Prostate gland (tissue), 2 donors: ENCODE measurements at regions not wholly inside any gene's neighbourhood (a gene's known extent, or its start where the extent isn't known, plus 50 kb on each side); places are given as distances from the start of the nearest gene placed in this dataset.

Source experiments
- POLR2A ChIP-seq: fragments of 450-650 bp; IDR thresholded peaks from one replicate; pipeline ENCODE4 v1.6.1; 2016; ENCODE audit warnings: antibody characterized with exemption, mild to moderate bottlenecking
- TF ChIP-seq, protein P1 (sequence below), 4 experiments: fragments of 200-600 bp in 2 of 4; fragments of 450-650 bp in 2 of 4; sonication (generic) in 2 of 4; IDR thresholded peaks; 1 replicate in 3 of 4; 2 replicates in 1 of 4; pipeline ENCODE4 v1.5.1; 2016 to 2019; ENCODE audit warnings: antibody characterized with exemption in 4 of 4, mild to moderate bottlenecking in 2 of 4, moderate library complexity in 2 of 4

DNA sequence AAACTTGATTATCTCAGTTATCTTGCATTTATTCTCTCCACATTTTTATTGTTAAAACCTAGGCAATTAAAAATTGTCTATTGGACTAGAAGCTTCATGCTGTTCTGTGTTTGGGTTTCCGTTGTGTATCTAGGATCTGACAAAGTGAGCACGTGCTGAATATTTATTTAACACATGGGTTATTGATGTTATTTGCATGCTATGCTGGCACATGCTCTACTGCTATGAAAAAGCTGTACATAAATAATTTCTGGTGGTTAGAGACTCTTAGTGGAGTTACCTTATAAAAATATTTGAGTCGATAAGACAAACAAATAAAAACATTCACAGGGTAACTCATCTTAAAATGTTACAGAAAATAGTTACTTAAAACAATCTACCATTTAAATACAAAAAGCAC lies 1769.7 kb downstream of the MRPL39 start:
- TF ChIP-seq, protein P1, sequence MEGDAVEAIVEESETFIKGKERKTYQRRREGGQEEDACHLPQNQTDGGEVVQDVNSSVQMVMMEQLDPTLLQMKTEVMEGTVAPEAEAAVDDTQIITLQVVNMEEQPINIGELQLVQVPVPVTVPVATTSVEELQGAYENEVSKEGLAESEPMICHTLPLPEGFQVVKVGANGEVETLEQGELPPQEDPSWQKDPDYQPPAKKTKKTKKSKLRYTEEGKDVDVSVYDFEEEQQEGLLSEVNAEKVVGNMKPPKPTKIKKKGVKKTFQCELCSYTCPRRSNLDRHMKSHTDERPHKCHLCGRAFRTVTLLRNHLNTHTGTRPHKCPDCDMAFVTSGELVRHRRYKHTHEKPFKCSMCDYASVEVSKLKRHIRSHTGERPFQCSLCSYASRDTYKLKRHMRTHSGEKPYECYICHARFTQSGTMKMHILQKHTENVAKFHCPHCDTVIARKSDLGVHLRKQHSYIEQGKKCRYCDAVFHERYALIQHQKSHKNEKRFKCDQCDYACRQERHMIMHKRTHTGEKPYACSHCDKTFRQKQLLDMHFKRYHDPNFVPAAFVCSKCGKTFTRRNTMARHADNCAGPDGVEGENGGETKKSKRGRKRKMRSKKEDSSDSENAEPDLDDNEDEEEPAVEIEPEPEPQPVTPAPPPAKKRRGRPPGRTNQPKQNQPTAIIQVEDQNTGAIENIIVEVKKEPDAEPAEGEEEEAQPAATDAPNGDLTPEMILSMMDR (IDR thresholded peaks at IDR 0.05) = no peak
- TF ChIP-seq POLR2A = no peak
